HCT116 (cell line): ENCODE measurements at regions not wholly inside any gene's neighbourhood (a gene's known extent, or its start where the extent isn't known, plus 50 kb on each side); places are given as distances from the start of the nearest gene placed in this dataset.

Experiments used
- ATAC-seq: fragments of 200-7000 bp; cut with Tn5 transposase; 2 replicates; pipeline ENCODE4 v1.9.1; 2020; ENCODE audit warnings: mild to moderate bottlenecking, moderate library complexity
- BruUV-seq: library from RNA; stranded (reverse); fragments of 400-500 nt; replicated peaks from 2 replicates; lab custom pipeline; 2021; lab: Mats Ljungman, UMichigan
- CTCF ChIA-PET: fragments of 300-600 bp; sonication (Branson Sonifier 250); formaldehyde crosslinking; loops from one replicate; lab custom pipeline; 2021; ENCODE audit warnings: antibody characterized with exemption; lab: Charles Lee
- POLR2A ChIA-PET: fragments of 300-600, 350-600 bp; sonication (Branson Sonifier 250); formaldehyde crosslinking; loops from one replicate; lab custom pipeline; 2021; ENCODE audit warnings: antibody characterized with exemption; lab: Charles Lee
- RAD21 ChIA-PET, 2 experiments: fragments of 300-600 bp; sonication (Branson Sonifier 250); formaldehyde crosslinking; loops; one replicate each; lab custom pipeline; 2023; ENCODE audit warnings: low total read pairs in 2 of 2; ENCODE audit not compliant: uncharacterized antibody in 2 of 2, unreplicated experiment in 2 of 2, low non-redundant PET in 1 of 2; lab: Charles Lee
- DNase-seq: peaks from one replicate; pipeline ENCODE4 v3.0.0-alpha.2; 2010; ENCODE audit warnings: low read depth, low spot score
- H2AFZ ChIP-seq: fragments of 200-600 bp; shearing (Covaris generic), sonication (generic); 2 replicates; pipeline ENCODE4 v1.6.1; 2017; ENCODE audit warnings: low read depth, mixed run types, mixed read lengths, antibody characterized with exemption, low read length; ENCODE audit not compliant: poor library complexity, severe bottlenecking
- H3K27ac ChIP-seq: 2 replicates; pipeline ENCODE4 v1.5.1; 2012; ENCODE audit warnings: low read depth, low read length
- H3K27me3 ChIP-seq: fragments of 200-600 bp; sonication (generic); 2 replicates; pipeline ENCODE4 v1.6.1; 2016; ENCODE audit warnings: mixed run types, low read length, mixed read lengths; ENCODE audit not compliant: insufficient read depth
- H3K36me3 ChIP-seq, 2 experiments: fragments of 200-500 bp in 1 of 2; fragments of 200-600 bp in 1 of 2; sonication (Bioruptor generic) in 1 of 2; sonication (generic) in 1 of 2; 2 replicates each; pipeline versions ENCODE4 v1.5.1 to v1.6.1; 2014 to 2016; ENCODE audit warnings: low read length in 2 of 2, inconsistent platforms in 1 of 2, mixed read lengths in 1 of 2, mixed run types in 1 of 2; ENCODE audit not compliant: insufficient read depth in 2 of 2, control insufficient read depth in 1 of 2
- H3K4me1 ChIP-seq, 2 experiments: fragments of 200-600 bp in 1 of 2; sonication (generic) in 1 of 2; 2 replicates each; pipeline versions ENCODE4 v1.5.1 to v1.6.1; 2012 to 2017; ENCODE audit warnings: low read length in 2 of 2, inconsistent platforms in 1 of 2, mild to moderate bottlenecking in 1 of 2, mixed read lengths in 1 of 2, mixed run types in 1 of 2, moderate library complexity in 1 of 2; ENCODE audit not compliant: insufficient read depth in 2 of 2, control insufficient read depth in 1 of 2
- H3K4me2 ChIP-seq: fragments of 200-600 bp; sonication (generic); 2 replicates; pipeline ENCODE4 v1.6.1; 2017; ENCODE audit warnings: mixed run types, low read length, mixed read lengths
- H3K4me3 ChIP-seq, 2 experiments: fragments of 200-600 bp in 1 of 2; sonication (generic) in 1 of 2; replicated peaks in 1 of 2; 2 replicates each; pipeline ENCODE4 v1.5.1; 2011 to 2016; ENCODE audit warnings: low read length in 2 of 2, control low read depth in 1 of 2, low read depth in 1 of 2, mild to moderate bottlenecking in 1 of 2, mixed read lengths in 1 of 2, mixed run types in 1 of 2
- H3K79me2 ChIP-seq: fragments of 200-600 bp; sonication (generic); 2 replicates; pipeline ENCODE4 v1.6.1; 2017; ENCODE audit warnings: mild to moderate bottlenecking, mixed run types, low read length, moderate library complexity, mixed read lengths; ENCODE audit not compliant: insufficient read depth
- H3K9ac ChIP-seq: fragments of 200-600 bp; sonication (generic); 2 replicates; pipeline ENCODE4 v1.6.1; 2016; ENCODE audit warnings: low read length, mixed read lengths
- H3K9me2 ChIP-seq: fragments of 200-600 bp; sonication (generic), shearing (Covaris generic); 2 replicates; pipeline ENCODE4 v1.6.1; 2017; ENCODE audit warnings: mixed run types, mild to moderate bottlenecking, moderate library complexity; ENCODE audit not compliant: insufficient read depth
- H3K9me3 ChIP-seq, 2 experiments: fragments of 200-500 bp in 1 of 2; fragments of 200-600 bp in 1 of 2; sonication (Bioruptor generic) in 1 of 2; sonication (generic) in 1 of 2; 2 replicates each; pipeline ENCODE4 v1.6.1; 2014 to 2017; ENCODE audit warnings: low read length in 2 of 2, mixed read lengths in 2 of 2, inconsistent platforms in 1 of 2, low read depth in 1 of 2, mild to moderate bottlenecking in 1 of 2, mixed run types in 1 of 2, moderate library complexity in 1 of 2; ENCODE audit not compliant: control insufficient read depth in 1 of 2, insufficient read depth in 1 of 2
- H4K20me1 ChIP-seq: fragments of 200-600 bp; sonication (generic), shearing (Covaris generic); 2 replicates; pipeline ENCODE4 v1.6.1; 2017; ENCODE audit warnings: mixed run types, mild to moderate bottlenecking, moderate library complexity; ENCODE audit not compliant: insufficient read depth
- CBX3 ChIP-seq: IDR thresholded peaks from 2 replicates; pipeline ENCODE4 v1.6.1; 2012; ENCODE audit warnings: low read depth
- CEBPB ChIP-seq: IDR thresholded peaks from 2 replicates; pipeline ENCODE4 v1.6.1; 2012; ENCODE audit warnings: low read depth
- ELF1 ChIP-seq: IDR thresholded peaks from 2 replicates; pipeline ENCODE4 v1.6.1; 2012; ENCODE audit warnings: low read depth, borderline replicate concordance
- EZH2 ChIP-seq: fragments of 200-600 bp; sonication (generic); IDR thresholded peaks from 2 replicates; pipeline ENCODE4 v1.6.1; 2017; ENCODE audit warnings: antibody characterized with exemption, mixed run types
- FOSL1 ChIP-seq: IDR thresholded peaks from 2 replicates; pipeline ENCODE4 v1.6.1; 2012; ENCODE audit warnings: low read depth
- JUND ChIP-seq: IDR thresholded peaks from 2 replicates; pipeline ENCODE4 v1.6.1; 2012
- POLR2AphosphoS5 ChIP-seq: IDR thresholded peaks from 2 replicates; pipeline ENCODE4 v1.6.1; 2011; ENCODE audit warnings: mild to moderate bottlenecking, low read depth, low read length, moderate library complexity
- RAD21 ChIP-seq: IDR thresholded peaks from 2 replicates; pipeline ENCODE4 v1.6.1; 2012; ENCODE audit warnings: low read depth, mild to moderate bottlenecking
- SP1 ChIP-seq: IDR thresholded peaks from 2 replicates; pipeline ENCODE4 v1.6.1; 2012; ENCODE audit warnings: low read depth
- TCF7L2 ChIP-seq: IDR thresholded peaks from 2 replicates; pipeline ENCODE4 v1.7.0; 2011; ENCODE audit warnings: borderline replicate concordance, inconsistent platforms; ENCODE audit not compliant: insufficient read depth, insufficient read length; ENCODE audit errors: extremely low read depth
- YY1 ChIP-seq: IDR thresholded peaks from 2 replicates; pipeline ENCODE4 v1.6.1; 2011; ENCODE audit warnings: low read length, low read depth, moderate library complexity, mild to moderate bottlenecking; ENCODE audit not compliant: insufficient replicate concordance; ENCODE audit errors: extremely low read depth
- ZFX ChIP-seq: fragments of 450-650 bp; IDR thresholded peaks from 2 replicates; pipeline ENCODE4 v1.6.1; 2017
- ZNF274 ChIP-seq: fragments of 200-500 bp; sonication (Bioruptor generic); IDR thresholded peaks from 2 replicates; pipeline ENCODE4 v1.6.1; 2014; ENCODE audit warnings: mild to moderate bottlenecking, low read depth, low read length, inconsistent platforms
- intact Hi-C: fragments of 100-400 bp; cut with micrococcal nuclease; formaldehyde crosslinking; loops from 2 replicates; pipeline ENCODE4 v1.10.0; 2022
- TF ChIP-seq, protein P1 (sequence below): IDR thresholded peaks from 2 replicates; pipeline ENCODE4 v1.6.1; 2011; ENCODE audit warnings: mild to moderate bottlenecking, low read length, moderate library complexity; ENCODE audit not compliant: insufficient replicate concordance; ENCODE audit errors: extremely low read depth
- TF ChIP-seq, protein P2 (sequence below): IDR thresholded peaks from 2 replicates; pipeline ENCODE4 v1.6.1; 2012

DNA sequence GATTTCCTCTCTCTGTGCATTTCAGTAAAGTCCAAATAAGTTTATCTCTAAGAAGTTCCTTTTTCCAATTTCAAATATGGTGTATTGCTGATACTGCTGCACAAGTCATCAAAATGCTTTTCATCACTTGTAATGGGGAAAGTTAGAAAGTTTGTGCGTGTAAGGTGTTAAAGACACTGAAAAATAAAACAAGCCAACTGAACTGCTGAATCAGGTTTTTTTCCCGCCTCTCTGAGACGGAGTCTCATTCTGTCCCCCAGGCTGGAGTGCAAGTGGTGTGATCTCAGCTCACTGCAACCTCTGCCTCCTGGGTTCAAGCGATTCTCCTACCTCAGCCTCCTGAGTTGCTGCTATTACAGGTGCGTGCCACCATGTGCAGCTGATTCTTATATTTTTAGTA, 400.9 kb downstream of the LRRC70 start (continued):
- no peak for TF ChIP-seq JUND
- TF ChIP-seq ZFX, result no peak
- TF ChIP-seq RAD21, result no peak
- TF ChIP-seq, protein P1, sequence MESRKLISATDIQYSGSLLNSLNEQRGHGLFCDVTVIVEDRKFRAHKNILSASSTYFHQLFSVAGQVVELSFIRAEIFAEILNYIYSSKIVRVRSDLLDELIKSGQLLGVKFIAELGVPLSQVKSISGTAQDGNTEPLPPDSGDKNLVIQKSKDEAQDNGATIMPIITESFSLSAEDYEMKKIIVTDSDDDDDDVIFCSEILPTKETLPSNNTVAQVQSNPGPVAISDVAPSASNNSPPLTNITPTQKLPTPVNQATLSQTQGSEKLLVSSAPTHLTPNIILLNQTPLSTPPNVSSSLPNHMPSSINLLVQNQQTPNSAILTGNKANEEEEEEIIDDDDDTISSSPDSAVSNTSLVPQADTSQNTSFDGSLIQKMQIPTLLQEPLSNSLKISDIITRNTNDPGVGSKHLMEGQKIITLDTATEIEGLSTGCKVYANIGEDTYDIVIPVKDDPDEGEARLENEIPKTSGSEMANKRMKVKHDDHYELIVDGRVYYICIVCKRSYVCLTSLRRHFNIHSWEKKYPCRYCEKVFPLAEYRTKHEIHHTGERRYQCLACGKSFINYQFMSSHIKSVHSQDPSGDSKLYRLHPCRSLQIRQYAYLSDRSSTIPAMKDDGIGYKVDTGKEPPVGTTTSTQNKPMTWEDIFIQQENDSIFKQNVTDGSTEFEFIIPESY, result no peak
- no peak for TF ChIP-seq TCF7L2

DNA sequence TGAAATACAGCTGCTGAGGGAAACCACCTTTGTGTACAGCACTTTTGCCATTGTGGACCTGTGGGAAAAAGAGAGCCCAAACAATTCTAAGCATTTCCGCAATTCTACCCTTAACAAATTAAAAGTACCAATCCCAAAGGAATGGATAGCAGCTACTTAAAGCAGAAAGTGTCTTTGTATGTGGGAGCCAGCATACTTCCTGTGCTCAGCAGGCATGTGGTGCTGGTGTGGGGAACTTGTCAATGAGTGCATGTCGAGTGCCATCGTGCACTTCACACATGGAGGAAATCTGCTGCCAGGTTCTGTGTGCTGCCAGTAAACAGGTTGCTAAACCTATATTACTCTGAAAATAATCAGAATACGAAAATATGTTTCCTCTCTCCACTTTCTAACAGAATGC, 399.0 kb downstream of the LRRC70 start:
- no peak overlapping the region for H3K4me2 ChIP-seq
- no peak overlapping the region for H3K4me3 ChIP-seq
- no peaks in the 10 kb centered on the region for H3K79me2 ChIP-seq
- ChIA-PET CTCF (no interaction called here), RAD21 (no interaction called here), POLR2A (no interaction called here)
- H2AFZ ChIP-seq, result no peak overlapping the region
- no peaks in the 10 kb centered on the region for H3K9me3 ChIP-seq
- H3K36me3 ChIP-seq, result no peaks in the 10 kb centered on the region
- H3K27me3 ChIP-seq, result no peaks in the 10 kb centered on the region
- H4K20me1 ChIP-seq, result no peaks in the 10 kb centered on the region
- intact Hi-C loops, result no loop called here
- no TSS peak for BruUV-seq
- TF ChIP-seq YY1 (no peak), CBX3 (no peak), ZFX (no peak), POLR2AphosphoS5 (no peak), EZH2 (no peak), ZNF274 (no peak), SP1 (no peak), TCF7L2 (no peak), CEBPB (no peak), JUND (no peak), FOSL1 (no peak), ELF1 (no peak)
- TF ChIP-seq, protein P2, sequence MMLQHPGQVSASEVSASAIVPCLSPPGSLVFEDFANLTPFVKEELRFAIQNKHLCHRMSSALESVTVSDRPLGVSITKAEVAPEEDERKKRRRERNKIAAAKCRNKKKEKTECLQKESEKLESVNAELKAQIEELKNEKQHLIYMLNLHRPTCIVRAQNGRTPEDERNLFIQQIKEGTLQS, result no peak
- TF ChIP-seq, protein P1, result no peak
- H3K9ac ChIP-seq, result no peak overlapping the region
- no peaks in the 10 kb centered on the region for H3K4me1 ChIP-seq
- ATAC-seq, result no peak
- no peaks in the 10 kb centered on the region for H3K9me2 ChIP-seq
- no peak for DNase-seq
- H3K27ac ChIP-seq, result no peak overlapping the region
